ENCODE measurements at regions not wholly inside any gene's neighbourhood (a gene's known extent, or its start where the extent isn't known, plus 50 kb on each side); places are given as distances from the start of the nearest gene placed in this dataset.

- no peak for DNase-seq
Observed at GRCh38 chr6:145044641-145045246, 690.6 kb downstream of the EPM2A start.

GRCh38 chr6:145045582-145045981 lies 689.7 kb downstream of the EPM2A start:
- no peak for DNase-seq

DNA sequence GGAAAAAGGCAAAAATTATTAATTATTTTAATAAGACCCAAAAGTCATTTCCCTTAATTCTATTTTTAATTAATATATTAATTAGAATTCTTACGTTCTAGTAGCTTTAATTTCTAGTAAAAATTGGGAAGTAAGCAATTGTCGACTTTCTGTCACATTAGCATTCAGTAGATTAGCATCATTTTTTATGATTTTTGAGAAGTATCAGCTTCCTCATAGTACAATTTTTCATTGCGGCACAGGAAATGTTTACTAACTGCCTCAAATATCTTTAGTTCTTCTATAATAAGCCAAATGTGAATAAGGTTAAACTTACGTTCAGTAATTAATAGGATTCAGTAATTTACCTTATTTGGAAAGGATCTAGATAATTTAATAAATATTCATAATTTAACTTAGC lies 687.4 kb downstream of the EPM2A start:
- DNase-seq = no peak

DNA sequence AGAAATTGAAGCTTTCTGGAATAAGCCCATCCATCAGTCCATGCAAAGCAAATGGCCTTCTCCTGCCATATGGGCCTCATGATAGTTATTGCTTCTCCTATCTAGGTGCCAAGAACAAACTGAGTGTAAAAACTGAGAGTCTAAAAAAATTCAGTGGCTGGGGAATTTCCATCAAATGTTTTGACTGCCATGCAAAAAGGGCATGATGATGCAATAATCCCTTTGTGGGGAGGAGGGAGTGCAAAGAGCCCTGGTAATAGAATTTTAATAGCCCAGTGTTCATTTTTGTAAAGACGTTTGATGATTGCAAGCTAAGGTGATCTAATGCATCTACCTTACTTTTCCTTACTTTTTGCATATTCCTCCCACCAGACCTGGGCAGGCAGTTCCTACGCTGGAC lies 683.7 kb downstream of the EPM2A start:
- no peak for DNase-seq

DNA sequence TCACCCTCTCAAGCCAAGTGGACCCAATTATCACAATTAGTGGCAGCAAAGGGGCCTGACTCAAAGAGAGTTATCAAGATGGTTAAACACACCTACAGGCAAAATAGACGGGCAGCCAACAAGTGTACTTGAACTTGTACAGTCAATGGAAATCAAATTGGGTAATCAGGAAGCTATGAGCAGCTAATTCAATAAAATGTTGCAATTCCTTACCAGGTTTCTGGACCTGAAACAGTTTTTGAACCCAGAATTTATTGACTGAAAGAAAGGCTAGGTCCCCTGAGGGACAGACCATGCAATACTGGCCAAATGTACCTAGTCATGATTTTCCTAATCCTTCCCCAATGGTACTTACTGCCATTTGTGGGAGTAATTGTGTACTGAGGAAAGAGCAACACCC lies 679.8 kb downstream of the EPM2A start:
- no peak for DNase-seq

- DNase-seq = no peak
Observed at GRCh38 chr6:145060714-145061113, 674.6 kb downstream of the EPM2A start.

DNA sequence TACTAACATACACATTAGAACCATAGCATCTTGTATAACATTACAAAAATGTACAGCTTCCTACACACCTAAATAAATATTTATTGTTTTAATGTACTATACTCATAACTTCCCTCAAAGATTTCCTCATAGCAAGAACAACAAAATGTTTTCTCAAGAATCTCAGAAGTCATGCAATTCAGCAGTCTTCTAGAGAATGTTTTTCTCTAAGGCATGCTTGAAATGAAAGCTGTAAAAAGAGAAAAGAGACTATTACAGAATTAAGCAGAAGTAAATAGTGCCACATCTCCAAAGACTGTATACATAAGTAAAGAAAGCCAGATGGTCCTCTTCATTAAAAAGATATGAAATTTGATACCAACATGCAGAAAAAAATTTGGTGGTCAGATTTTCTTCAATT lies 672.2 kb downstream of the EPM2A start:
- DNase-seq = no peak

GRCh38 chr6:145067430-145067829 lies 667.9 kb downstream of the EPM2A start:
- DNase-seq = no peak

DNA sequence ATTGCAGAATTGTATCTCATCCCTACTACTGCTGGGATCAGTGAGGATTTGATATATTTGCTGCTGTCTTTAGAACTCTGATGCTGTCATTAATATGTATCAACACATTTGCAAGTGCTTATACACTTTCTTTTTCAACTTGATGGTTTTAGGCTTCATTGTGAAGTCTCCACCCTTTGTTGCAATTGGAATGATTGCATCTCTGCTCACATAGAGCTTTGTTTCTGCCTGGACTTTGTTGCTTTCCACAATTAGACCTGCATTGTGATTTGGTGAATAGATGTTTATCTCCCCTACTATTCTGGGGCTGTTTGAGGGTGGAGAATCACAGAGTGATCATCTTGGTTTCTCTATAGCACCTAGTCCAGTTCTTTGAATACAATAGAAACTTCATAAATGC lies 666.7 kb downstream of the EPM2A start:
- DNase-seq = no peak

DNA sequence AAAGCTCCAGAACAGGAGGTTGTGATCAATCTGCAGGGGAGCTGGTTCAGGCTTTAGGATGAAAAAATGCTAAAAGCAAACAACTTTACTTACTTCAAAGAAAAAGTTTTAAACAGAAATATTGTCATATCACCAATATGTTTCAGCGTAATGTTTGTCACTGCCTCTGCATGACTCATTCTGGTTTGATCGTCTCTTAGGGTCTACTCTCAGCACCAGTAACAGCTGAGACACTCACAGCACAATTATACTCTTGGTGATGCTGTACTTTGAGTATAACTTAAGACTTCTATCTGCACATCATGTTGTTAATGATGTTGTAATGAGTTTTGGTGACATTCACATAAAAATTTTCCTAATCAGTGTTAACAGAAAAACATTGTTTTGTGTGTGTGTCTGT lies 665.4 kb downstream of the EPM2A start:
- DNase-seq = no peak

DNA sequence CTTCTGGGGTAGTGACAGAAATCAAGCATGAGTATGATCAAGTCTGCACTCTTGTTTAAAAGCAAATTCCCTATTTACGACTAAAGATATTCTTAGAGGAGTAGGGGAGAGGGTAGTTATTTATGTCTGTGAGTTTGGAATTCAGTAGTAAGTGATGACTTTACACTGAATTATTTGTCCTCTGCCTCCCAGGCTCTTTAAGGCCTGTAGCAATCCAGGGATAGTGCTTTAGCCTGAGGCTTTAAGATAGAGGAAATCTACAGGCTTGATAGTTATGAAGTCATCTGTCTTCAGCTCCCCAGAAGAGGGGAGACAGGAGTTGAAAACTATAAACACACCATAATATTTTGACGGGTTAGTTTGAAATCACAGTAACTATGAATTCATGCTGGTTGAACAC lies 664.5 kb downstream of the EPM2A start:
- DNase-seq = no peak

GRCh38 chr6:145071836-145072235 lies 663.5 kb downstream of the EPM2A start:
- no peak for DNase-seq

- DNase-seq = no peak
Observed at GRCh38 chr6:145073811-145074210, 661.5 kb downstream of the EPM2A start.

GRCh38 chr6:145074805-145075204 lies 660.5 kb downstream of the EPM2A start:
- no peak for DNase-seq

DNA sequence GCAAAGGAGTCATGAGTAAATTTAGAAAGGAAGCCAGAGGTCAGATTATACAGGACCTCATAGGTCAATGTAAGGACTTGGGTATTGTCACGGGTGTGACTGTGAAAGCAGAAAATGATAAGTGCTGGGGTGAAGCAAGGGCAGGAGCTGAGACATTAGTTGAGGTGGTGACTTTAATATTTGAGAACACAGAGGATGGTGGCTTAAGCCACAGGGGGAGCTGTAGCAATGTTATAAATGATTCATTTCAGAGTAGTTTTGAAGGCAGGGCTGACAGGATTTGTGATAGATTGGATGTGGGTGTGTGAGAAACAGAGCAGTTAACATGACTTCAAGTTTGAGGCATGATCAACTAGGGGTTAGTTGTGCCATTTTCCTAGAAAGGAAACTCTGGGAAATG lies 659.9 kb downstream of the EPM2A start:
- no peak for DNase-seq

DNA sequence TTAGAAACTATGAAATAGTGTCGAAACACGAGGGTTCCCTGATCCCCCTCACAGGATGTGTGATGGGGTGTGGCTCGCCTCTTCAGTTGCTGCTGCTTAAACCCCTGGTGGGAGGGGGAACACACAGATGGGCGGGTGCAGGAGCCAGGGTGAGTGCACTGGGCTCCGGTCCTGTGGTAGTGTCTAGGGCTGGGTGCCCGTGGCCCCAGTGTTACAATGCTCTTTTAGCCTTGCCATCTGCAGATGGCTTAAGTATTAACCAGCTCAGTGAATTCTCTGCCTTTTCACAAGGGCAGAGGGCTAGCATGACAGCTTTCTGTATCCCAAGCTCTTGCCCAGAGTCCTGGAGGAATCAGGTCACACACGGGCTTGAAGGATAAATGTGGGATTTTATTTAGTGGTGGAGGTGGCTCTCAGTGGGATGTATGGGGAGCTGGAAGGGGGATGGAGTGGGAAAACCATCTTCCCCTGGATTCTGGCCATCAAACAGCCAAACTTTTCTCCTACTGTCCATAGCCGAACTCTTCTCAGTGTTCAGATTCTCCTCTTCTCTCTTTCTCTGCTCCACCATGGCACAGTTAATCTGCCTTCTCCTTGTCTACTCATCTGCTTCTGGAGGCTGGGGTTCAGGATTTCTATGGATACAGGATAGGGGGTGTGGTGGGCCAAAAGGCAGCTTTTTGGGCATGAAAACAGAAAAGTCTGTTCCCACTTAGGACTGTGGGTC lies 659.0 kb downstream of the EPM2A start:
- DNase-seq = no peak

DNA sequence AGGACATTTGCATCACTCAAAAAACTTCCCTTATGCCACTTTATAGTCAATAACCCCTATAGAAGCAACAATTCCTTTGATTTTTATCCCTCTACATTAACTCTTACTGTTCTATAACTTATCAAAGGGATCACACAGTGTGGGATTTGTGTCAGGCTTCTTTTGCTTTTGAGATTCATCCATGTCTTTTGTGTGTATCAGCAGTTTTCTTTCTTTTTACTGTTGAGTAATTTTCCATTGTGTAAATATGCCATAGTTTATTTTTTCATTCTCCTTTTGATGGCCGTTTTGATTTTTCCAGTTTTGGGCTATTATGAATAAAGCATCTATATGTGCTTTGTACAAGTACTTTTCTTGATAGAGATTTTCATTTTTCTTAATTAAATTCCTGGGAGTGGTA lies 657.9 kb downstream of the EPM2A start:
- no peak for DNase-seq

GRCh38 chr6:145080651-145081050 lies 654.7 kb downstream of the EPM2A start:
- DNase-seq = no peak

DNA sequence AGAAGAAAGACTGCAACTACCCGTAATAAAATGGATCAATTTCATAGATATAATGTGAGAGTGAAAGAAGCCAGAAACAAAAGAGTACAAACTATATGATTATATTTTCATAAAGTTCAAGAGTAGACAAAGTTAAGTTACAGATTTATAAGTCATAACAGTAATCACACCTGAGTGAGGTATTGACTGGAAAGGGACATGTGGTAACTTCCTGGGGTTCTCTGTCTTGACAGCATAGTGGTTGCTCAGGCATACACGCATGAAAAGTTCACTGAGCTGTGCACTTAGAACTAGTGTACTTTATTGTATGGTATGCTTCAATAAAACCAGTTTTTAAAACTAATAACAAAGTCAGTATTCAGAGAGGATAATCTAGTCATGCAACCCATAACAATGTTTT lies 653.6 kb downstream of the EPM2A start:
- no peak for DNase-seq

DNA sequence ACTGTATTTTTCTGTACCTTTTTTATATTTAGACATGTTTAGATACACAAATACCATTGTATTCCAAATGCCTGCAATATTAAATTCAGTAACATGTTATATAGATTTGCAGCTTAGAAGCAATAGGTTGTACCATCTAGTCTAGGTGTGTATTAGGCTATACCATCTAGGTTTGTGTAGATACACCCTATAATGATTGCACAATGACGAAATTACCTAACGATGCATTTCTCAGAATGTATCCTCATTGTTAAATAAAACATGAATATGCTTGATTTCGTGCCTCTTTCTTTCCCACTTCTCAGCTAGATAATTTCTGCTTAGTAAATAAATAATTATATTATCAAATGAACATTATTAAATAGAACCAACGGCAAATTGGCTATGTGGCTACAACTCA lies 653.0 kb downstream of the EPM2A start:
- no peak for DNase-seq

DNA sequence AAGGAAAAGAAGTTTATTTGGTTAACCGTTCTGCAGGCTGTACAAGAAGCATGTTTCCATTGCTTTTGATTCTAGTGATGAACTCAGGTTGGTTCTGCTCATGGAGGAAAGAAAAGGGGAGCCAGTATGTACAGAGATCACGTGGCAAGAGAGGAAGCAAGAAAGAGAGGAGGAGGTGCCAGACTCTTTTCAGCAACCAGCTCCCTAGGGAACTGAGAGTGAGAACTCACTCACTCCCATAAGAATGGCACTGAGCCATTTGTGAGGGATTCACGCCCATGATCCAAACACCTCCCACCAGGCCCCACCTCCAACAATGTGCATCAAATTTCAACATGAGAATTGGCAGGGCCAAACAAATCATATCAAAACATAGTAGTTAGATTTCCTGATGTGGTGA lies 649.1 kb downstream of the EPM2A start:
- DNase-seq = no peak

GRCh38 chr6:145087034-145087433 lies 648.3 kb downstream of the EPM2A start:
- DNase-seq = no peak

DNA sequence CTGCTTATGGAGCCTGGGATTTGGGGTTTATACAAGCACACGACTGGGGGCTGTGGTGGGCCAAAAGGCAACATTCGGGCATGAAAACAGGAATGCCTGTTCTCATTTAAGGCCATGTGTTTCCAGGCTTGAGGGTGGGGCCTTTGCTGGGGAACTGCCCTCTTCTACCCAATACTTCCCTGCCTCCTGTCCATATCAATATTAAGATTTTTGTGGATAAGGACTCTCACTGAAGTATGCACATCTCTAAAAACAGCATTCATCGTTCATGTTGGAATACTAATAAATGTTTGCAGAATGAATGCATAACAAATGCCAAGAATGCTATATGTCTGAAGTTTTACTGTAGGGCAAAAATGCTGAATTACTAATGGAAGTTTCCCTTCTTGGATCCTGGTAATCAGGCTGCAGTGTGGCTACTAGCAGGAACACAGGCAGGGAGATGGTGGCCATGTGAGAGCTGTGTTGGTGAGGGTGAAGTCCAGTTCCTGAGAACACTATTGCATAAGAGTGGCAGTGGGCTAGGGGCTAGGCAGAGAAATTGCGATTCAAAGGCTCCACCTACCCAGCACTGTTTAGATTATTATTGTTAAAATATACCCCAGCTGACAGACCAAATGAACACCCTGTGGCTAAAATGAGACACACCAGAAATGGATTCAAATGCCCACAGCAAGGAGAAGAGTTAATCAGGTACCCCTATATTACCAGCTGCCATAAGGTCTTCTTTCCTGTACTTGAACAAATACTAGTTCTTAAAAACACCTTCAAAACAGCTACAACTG lies 644.3 kb downstream of the EPM2A start:
- no peak for DNase-seq

DNA sequence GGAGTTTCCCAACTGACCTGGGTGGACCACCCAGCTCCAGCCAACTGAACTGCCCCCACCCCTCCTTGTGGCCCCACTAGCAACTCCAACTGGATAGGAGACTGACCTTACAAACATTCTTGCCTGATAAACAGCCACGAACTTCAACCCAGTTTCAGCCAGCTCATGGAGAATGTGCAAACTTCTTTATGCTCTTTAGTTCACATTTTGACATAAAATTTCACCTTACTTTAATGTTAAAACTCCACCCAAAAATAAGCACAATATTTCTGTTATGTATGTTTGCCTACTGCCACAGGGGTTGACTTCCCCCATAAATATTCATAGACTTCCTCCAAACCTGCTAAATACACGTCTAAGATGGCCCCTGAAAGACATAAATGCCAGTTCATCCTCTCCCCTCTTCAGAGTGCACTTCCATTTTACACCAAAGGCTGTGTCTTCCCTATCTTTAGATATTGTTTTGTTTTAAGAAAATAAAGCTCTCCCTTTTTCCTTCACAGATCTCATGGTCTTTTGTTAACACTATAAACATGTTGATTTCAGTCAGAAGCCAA lies 643.7 kb downstream of the EPM2A start:
- no peak for DNase-seq
